IMR-90 (cell line): ENCODE measurements at regions not wholly inside any gene's neighbourhood (a gene's known extent, or its start where the extent isn't known, plus 50 kb on each side); places are given as distances from the start of the nearest gene placed in this dataset.

Experiments used
- ATAC-seq: fragments of 200-7000 bp; cut with Tn5 transposase; 2 replicates; pipeline ENCODE4 v1.9.1; 2020; ENCODE audit warnings: low read depth, mild to moderate bottlenecking, moderate library complexity
- BruUV-seq: library from RNA; stranded (reverse); fragments of 400-500 nt; replicated peaks from 2 replicates; lab custom pipeline; 2021; lab: Mats Ljungman, UMichigan
- CTCF ChIA-PET: fragments of 300-600 bp; formaldehyde crosslinking; extraction: SDS; loops from one replicate; lab custom pipeline; 2021; ENCODE audit warnings: antibody characterized with exemption; lab: Yijun Ruan, JAX
- POLR2A ChIA-PET: fragments of 300-600 bp; sonication (Branson Sonifier 250); formaldehyde crosslinking; loops from one replicate; lab custom pipeline; 2022; ENCODE audit warnings: antibody characterized with exemption; ENCODE audit not compliant: unreplicated experiment; lab: Charles Lee
- DNase-seq: peaks from one replicate; pipeline ENCODE4 v3.0.0; 2013
- H2AFZ ChIP-seq: replicated peaks from 2 replicates; pipeline ENCODE3; 2013; ENCODE audit warnings: low read length, mild to moderate bottlenecking; ENCODE audit not compliant: poor library complexity
- H2AK5ac ChIP-seq: 2 replicates; pipeline ENCODE4 v1.6.1; 2013; ENCODE audit warnings: low read depth, low read length, inconsistent platforms
- H2AK9ac ChIP-seq: replicated peaks from 2 replicates; pipeline ENCODE3; 2013; ENCODE audit warnings: mild to moderate bottlenecking, low read depth, low read length, moderate library complexity; ENCODE audit not compliant: poor library complexity
- H2BK120ac ChIP-seq: 2 replicates; pipeline ENCODE4 v1.6.1; 2013; ENCODE audit warnings: low read depth, low read length, inconsistent platforms
- H2BK15ac ChIP-seq: 3 replicates; pipeline ENCODE4 v1.6.1; 2013; ENCODE audit warnings: low read depth, low read length, inconsistent platforms
- H2BK20ac ChIP-seq: 2 replicates; pipeline ENCODE4 v1.6.1; 2013; ENCODE audit warnings: low read depth, mild to moderate bottlenecking, inconsistent platforms, low read length, moderate library complexity
- H2BK5ac ChIP-seq: 2 replicates; pipeline ENCODE4 v1.6.1; 2013; ENCODE audit warnings: mild to moderate bottlenecking, low read depth, low read length, inconsistent platforms; ENCODE audit not compliant: poor library complexity, severe bottlenecking
- H3K14ac ChIP-seq: replicated peaks from 2 replicates; pipeline ENCODE4 v1.6.1; 2013; ENCODE audit warnings: low read depth, low read length, inconsistent platforms
- H3K18ac ChIP-seq: 2 replicates; pipeline ENCODE4 v1.6.1; 2013; ENCODE audit warnings: low read depth, low read length, control low read depth
- H3K23ac ChIP-seq: 2 replicates; pipeline ENCODE4 v1.6.1; 2013; ENCODE audit warnings: low read depth, low read length, inconsistent platforms
- H3K27ac ChIP-seq: 2 replicates; pipeline ENCODE4 v1.5.1; 2013; ENCODE audit warnings: mild to moderate bottlenecking, control low read depth, low read length; ENCODE audit not compliant: insufficient read depth
- H3K27me3 ChIP-seq: 2 replicates; pipeline ENCODE4 v1.6.1; 2013; ENCODE audit warnings: low read length; ENCODE audit not compliant: control insufficient read depth, insufficient read depth
- H3K36me3 ChIP-seq: 2 replicates; pipeline ENCODE4 v1.6.1; 2013; ENCODE audit warnings: low read length, mixed read lengths; ENCODE audit not compliant: control insufficient read depth, insufficient read depth
- H3K4ac ChIP-seq: 2 replicates; pipeline ENCODE4 v1.6.1; 2013; ENCODE audit warnings: low read depth, low read length, inconsistent platforms
- H3K4me1 ChIP-seq: 2 replicates; pipeline ENCODE4 v1.6.1; 2013; ENCODE audit warnings: low read length, mixed read lengths; ENCODE audit not compliant: control insufficient read depth, insufficient read depth
- H3K4me2 ChIP-seq: 2 replicates; pipeline ENCODE4 v1.6.1; 2013; ENCODE audit warnings: low read depth, mild to moderate bottlenecking, control low read depth, low read length, moderate library complexity
- H3K4me3 ChIP-seq: 2 replicates; pipeline ENCODE4 v1.5.1; 2013; ENCODE audit warnings: low read depth, mild to moderate bottlenecking, control low read depth, low read length, moderate library complexity; ENCODE audit not compliant: insufficient read depth
- H3K56ac ChIP-seq: 2 replicates; pipeline ENCODE4 v1.6.1; 2013; ENCODE audit warnings: low read length, inconsistent platforms; ENCODE audit not compliant: insufficient read depth; ENCODE audit errors: extremely low read depth
- H3K79me1 ChIP-seq, 2 experiments: 2 replicates each; pipeline ENCODE4 v1.6.1; 2013; ENCODE audit warnings: low read length in 2 of 2, inconsistent platforms in 1 of 2, low read depth in 1 of 2
- H3K9ac ChIP-seq: 2 replicates; pipeline ENCODE4 v1.6.1; 2013; ENCODE audit warnings: low read depth, low read length, control low read depth
- H3K9me1 ChIP-seq: 2 replicates; pipeline ENCODE4 v1.6.1; 2013; ENCODE audit warnings: low read length, inconsistent platforms; ENCODE audit not compliant: insufficient read depth
- H3K9me3 ChIP-seq: 2 replicates; pipeline ENCODE4 v1.6.1; 2013; ENCODE audit warnings: low read length; ENCODE audit not compliant: control insufficient read depth, insufficient read depth
- H4K20me1 ChIP-seq: 2 replicates; pipeline ENCODE4 v1.6.1; 2013; ENCODE audit warnings: low read length, inconsistent platforms; ENCODE audit not compliant: insufficient read depth
- H4K5ac ChIP-seq: 2 replicates; pipeline ENCODE4 v1.6.1; 2013; ENCODE audit warnings: mild to moderate bottlenecking, low read depth, low read length, control low read depth
- H4K8ac ChIP-seq, 2 experiments: 2 replicates each; pipeline ENCODE4 v1.6.1; 2013; ENCODE audit warnings: low read depth in 2 of 2, low read length in 2 of 2, control low read depth in 1 of 2, inconsistent platforms in 1 of 2
- H4K91ac ChIP-seq: 2 replicates; pipeline ENCODE4 v1.6.1; 2013; ENCODE audit warnings: low read depth, low read length, inconsistent platforms; ENCODE audit not compliant: insufficient read depth
- CHD1 ChIP-seq: IDR thresholded peaks from 2 replicates; pipeline ENCODE4 v1.6.1; 2012; ENCODE audit warnings: low read depth, low read length, improper control_type of control experiment
- FOS ChIP-seq: fragments of 150-350 bp; IDR thresholded peaks from 2 replicates; pipeline ENCODE4 v1.6.1; 2016; ENCODE audit warnings: low read depth, low read length
- MAFK ChIP-seq: IDR thresholded peaks from 2 replicates; pipeline ENCODE4 v1.6.1; 2012; ENCODE audit warnings: low read depth, low read length, improper control_type of control experiment
- MXI1 ChIP-seq: IDR thresholded peaks from 2 replicates; pipeline ENCODE4 v1.6.1; 2012; ENCODE audit warnings: low read depth, mild to moderate bottlenecking, low read length, moderate library complexity, borderline replicate concordance
- NFE2L2 ChIP-seq: fragments of 150-350 bp; IDR thresholded peaks from 2 replicates; pipeline ENCODE4 v1.6.1; 2016; ENCODE audit warnings: low read depth, mild to moderate bottlenecking, low read length
- POLR2A ChIP-seq: IDR thresholded peaks from 2 replicates; pipeline ENCODE4 v1.6.1; 2012; ENCODE audit warnings: mild to moderate bottlenecking, low read depth, low read length
- RAD21 ChIP-seq: IDR thresholded peaks from 2 replicates; pipeline ENCODE4 v1.6.1; 2012; ENCODE audit warnings: low read length, improper control_type of control experiment
- RCOR1 ChIP-seq: IDR thresholded peaks from 2 replicates; pipeline ENCODE4 v1.6.1; 2012; ENCODE audit warnings: mild to moderate bottlenecking, low read length, improper control_type of control experiment; ENCODE audit not compliant: insufficient replicate concordance
- RFX5 ChIP-seq: IDR thresholded peaks from 2 replicates; pipeline ENCODE4 v1.8.0; 2012; ENCODE audit warnings: low read depth, mild to moderate bottlenecking, low read length, moderate library complexity
- SMC3 ChIP-seq: fragments of 150-350 bp; IDR thresholded peaks from 2 replicates; pipeline ENCODE4 v1.6.1; 2016; ENCODE audit warnings: low read depth, mild to moderate bottlenecking, antibody characterized with exemption, low read length, moderate library complexity
- WGBS, 2 experiments: methylation state at CpG; one replicate each; pipeline versions ENCODE4 v1.1.5 to v1.1.7; 2013; ENCODE audit warnings: missing lambda C conversion rate in 2 of 2; ENCODE audit not compliant: insufficient read length in 1 of 2; ENCODE audit errors: extremely low coverage in 2 of 2; 5-methylcytosine and 5-hydroxymethylcytosine counted together
- dilution Hi-C: fragments of 300-500 bp; cut with HindIII; formaldehyde crosslinking; loops from one replicate; pipeline ENCODE4 v1.14.3; 2018; ENCODE audit warnings: low sequenced_read_pairs; ENCODE audit not compliant: unreplicated experiment
- in situ Hi-C: fragments of 300-500 bp; cut with MboI; formaldehyde crosslinking; loops from 3 replicates; pipeline ENCODE4 v1.14.3; 2019; ENCODE audit warnings: low sequenced_read_pairs, inconsistent platforms, mixed read lengths
- intact Hi-C: fragments of 100-400 bp; cut with micrococcal nuclease; formaldehyde crosslinking; loops from 2 replicates; pipeline ENCODE4 v1.10.0; 2022
- TF ChIP-seq, protein P1 (sequence below): conservative IDR thresholded peaks from 2 replicates; pipeline ENCODE4 v1.5.1; 2012; ENCODE audit warnings: mild to moderate bottlenecking, low read depth, low read length, improper control_type of control experiment
- TF ChIP-seq, protein P2 (sequence below): fragments of 150-350 bp; IDR thresholded peaks from 2 replicates; pipeline ENCODE4 v1.6.1; 2016; ENCODE audit warnings: low read depth, mild to moderate bottlenecking, low read length, moderate library complexity, borderline replicate concordance
- TF ChIP-seq, protein P3 (sequence below): fragments of 150-350 bp; IDR thresholded peaks from 2 replicates; pipeline ENCODE4 v1.6.1; 2017; ENCODE audit warnings: mild to moderate bottlenecking, antibody characterized with exemption, low read length, low read depth

DNA sequence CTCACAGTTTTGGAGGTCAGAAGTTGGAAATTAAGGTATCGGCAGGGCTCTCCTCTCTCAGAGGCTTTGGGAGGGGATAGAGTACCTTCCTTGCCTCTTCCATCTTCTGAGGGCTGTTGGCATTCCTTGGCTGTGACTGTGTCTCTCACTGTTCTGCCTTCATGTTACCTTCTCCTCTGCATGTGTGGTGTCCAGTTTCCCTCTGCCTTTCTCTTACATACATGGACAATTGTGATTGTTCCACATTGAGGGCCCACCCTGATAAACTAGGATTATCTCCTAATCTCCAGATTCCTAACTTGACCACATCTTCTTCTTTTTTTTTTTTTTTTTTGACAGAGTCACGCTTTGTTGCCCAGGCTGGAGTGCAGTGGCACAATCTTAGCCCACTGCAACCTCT is 72.1 kb upstream of the SPACA1 start:
- H3K27ac ChIP-seq = no peak overlapping the region
- intact Hi-C loops (no loop called here), dilution Hi-C loops (no loop called here), in situ Hi-C loops (no loop called here)
- H3K4me2 ChIP-seq = no peak overlapping the region
- no peak overlapping the region for H2BK120ac ChIP-seq
- no peak overlapping the region for H2BK20ac ChIP-seq
- no peaks in the 10 kb centered on the region for H3K27me3 ChIP-seq
- H3K36me3 ChIP-seq = no peaks in the 10 kb centered on the region
- no peak overlapping the region for H3K23ac ChIP-seq
- BruUV-seq = no TSS peak
- no peak for TF ChIP-seq POLR2A
- no peak for TF ChIP-seq RAD21
- TF ChIP-seq MXI1 = no peak
- no peak for TF ChIP-seq FOS
- TF ChIP-seq, protein P1, sequence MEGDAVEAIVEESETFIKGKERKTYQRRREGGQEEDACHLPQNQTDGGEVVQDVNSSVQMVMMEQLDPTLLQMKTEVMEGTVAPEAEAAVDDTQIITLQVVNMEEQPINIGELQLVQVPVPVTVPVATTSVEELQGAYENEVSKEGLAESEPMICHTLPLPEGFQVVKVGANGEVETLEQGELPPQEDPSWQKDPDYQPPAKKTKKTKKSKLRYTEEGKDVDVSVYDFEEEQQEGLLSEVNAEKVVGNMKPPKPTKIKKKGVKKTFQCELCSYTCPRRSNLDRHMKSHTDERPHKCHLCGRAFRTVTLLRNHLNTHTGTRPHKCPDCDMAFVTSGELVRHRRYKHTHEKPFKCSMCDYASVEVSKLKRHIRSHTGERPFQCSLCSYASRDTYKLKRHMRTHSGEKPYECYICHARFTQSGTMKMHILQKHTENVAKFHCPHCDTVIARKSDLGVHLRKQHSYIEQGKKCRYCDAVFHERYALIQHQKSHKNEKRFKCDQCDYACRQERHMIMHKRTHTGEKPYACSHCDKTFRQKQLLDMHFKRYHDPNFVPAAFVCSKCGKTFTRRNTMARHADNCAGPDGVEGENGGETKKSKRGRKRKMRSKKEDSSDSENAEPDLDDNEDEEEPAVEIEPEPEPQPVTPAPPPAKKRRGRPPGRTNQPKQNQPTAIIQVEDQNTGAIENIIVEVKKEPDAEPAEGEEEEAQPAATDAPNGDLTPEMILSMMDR = no peak
- TF ChIP-seq, protein P2, sequence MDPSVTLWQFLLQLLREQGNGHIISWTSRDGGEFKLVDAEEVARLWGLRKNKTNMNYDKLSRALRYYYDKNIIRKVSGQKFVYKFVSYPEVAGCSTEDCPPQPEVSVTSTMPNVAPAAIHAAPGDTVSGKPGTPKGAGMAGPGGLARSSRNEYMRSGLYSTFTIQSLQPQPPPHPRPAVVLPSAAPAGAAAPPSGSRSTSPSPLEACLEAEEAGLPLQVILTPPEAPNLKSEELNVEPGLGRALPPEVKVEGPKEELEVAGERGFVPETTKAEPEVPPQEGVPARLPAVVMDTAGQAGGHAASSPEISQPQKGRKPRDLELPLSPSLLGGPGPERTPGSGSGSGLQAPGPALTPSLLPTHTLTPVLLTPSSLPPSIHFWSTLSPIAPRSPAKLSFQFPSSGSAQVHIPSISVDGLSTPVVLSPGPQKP = no peak
- no peak for TF ChIP-seq RFX5
- TF ChIP-seq CHD1 = no peak
- no peak for TF ChIP-seq NFE2L2
- no peak for TF ChIP-seq RCOR1
- TF ChIP-seq, protein P3, sequence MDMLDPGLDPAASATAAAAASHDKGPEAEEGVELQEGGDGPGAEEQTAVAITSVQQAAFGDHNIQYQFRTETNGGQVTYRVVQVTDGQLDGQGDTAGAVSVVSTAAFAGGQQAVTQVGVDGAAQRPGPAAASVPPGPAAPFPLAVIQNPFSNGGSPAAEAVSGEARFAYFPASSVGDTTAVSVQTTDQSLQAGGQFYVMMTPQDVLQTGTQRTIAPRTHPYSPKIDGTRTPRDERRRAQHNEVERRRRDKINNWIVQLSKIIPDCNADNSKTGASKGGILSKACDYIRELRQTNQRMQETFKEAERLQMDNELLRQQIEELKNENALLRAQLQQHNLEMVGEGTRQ = no peak
- TF ChIP-seq MAFK = no peak
- no peak for TF ChIP-seq SMC3
- H3K4ac ChIP-seq = no peak overlapping the region
- H3K79me1 ChIP-seq = no peaks in the 10 kb centered on the region
- H3K56ac ChIP-seq = no peak overlapping the region
- H2AFZ ChIP-seq = no peak overlapping the region
- no peak overlapping the region for H4K8ac ChIP-seq
- no peak overlapping the region for H2BK15ac ChIP-seq
- H3K18ac ChIP-seq = no peak overlapping the region
- no peak for DNase-seq
- no peaks in the 10 kb centered on the region for H4K20me1 ChIP-seq
- no peak overlapping the region for H3K14ac ChIP-seq
- H3K4me3 ChIP-seq = no peak overlapping the region
- H3K9me1 ChIP-seq = no peaks in the 10 kb centered on the region
- ATAC-seq = no peak
- H3K9ac ChIP-seq = no peak overlapping the region
- no CpG with 5 or more reads among the region's 2 CpGs for WGBS, 2 experiments
- H3K4me1 ChIP-seq = no peaks in the 10 kb centered on the region
- ChIA-PET POLR2A (no interaction called here), CTCF (no interaction called here)
- H2BK5ac ChIP-seq = no peak overlapping the region
- H3K9me3 ChIP-seq = no peaks in the 10 kb centered on the region
- H2AK9ac ChIP-seq = no peak overlapping the region
- H2AK5ac ChIP-seq = no peak overlapping the region
- no peak overlapping the region for H4K5ac ChIP-seq
- H4K91ac ChIP-seq = no peak overlapping the region
